T-helper 17 cell (primary cell): ENCODE measurements at regions not wholly inside any gene's neighbourhood (a gene's known extent, or its start where the extent isn't known, plus 50 kb on each side); places are given as distances from the start of the nearest gene placed in this dataset.

ENCODE experiments used
- ATAC-seq: fragments of 150-1000 bp; cut with Tn5 transposase; 2 replicates; pipeline ENCODE4 v1.10.0; 2021; ENCODE audit warnings: mild to moderate bottlenecking, moderate library complexity
- DNase-seq, 3 donors: peaks; one replicate each; pipeline versions ENCODE4 v3.0.0 to v3.0.0-alpha.2; 2020 to 2021
- H3K9me3 ChIP-seq: one replicate; pipeline ENCODE4 v1.7.0; 2013; ENCODE audit warnings: low read length, mild to moderate bottlenecking; ENCODE audit not compliant: control insufficient read depth, poor library complexity, severe bottlenecking
- H3K27ac Mint-ChIP-seq: one replicate; pipeline ENCODE4 v1.8.0; 2022; ENCODE audit warnings: mild to moderate bottlenecking, moderate library complexity, mixed read lengths
- H3K27me3 Mint-ChIP-seq: one replicate; pipeline ENCODE4 v1.8.0; 2022; ENCODE audit warnings: mixed read lengths
- H3K36me3 Mint-ChIP-seq: one replicate; pipeline ENCODE4 v1.8.0; 2022; ENCODE audit warnings: low read depth, mixed read lengths
- H3K4me1 Mint-ChIP-seq: one replicate; pipeline ENCODE4 v1.8.0; 2022; ENCODE audit warnings: mild to moderate bottlenecking, mixed read lengths
- H3K4me3 Mint-ChIP-seq: one replicate; pipeline ENCODE4 v1.8.0; 2022; ENCODE audit warnings: mild to moderate bottlenecking, moderate library complexity, mixed read lengths

DNA sequence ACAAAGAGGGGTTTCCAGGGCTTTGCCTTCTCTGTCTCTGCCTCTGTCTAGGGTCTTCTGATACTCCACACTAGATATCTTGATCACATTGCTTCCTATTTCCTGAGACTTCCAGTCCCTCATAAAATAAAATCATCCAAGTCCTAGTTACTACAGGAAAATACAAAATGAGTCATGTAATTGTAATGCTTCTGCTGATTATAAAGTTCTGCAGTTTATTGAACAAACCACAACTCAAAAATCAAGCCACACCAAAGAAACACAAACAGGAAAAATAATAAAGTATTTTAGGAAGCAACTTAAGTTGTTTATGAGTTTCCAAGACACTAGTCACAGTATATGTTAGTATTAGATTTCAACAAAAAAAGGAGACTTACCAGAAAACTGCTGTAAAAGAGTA is 695.1 kb upstream of the GALNTL6 start:
- Mint-ChIP-seq H3K4me1 (no peaks in the 10 kb centered on the region), H3K4me3 (no peak overlapping the region), H3K27ac (no peak overlapping the region), H3K36me3 (no peaks in the 10 kb centered on the region), H3K27me3 (no peaks in the 10 kb centered on the region)
- no peak for DNase-seq
- ATAC-seq, result no peak
- no peaks in the 10 kb centered on the region for H3K9me3 ChIP-seq

DNA sequence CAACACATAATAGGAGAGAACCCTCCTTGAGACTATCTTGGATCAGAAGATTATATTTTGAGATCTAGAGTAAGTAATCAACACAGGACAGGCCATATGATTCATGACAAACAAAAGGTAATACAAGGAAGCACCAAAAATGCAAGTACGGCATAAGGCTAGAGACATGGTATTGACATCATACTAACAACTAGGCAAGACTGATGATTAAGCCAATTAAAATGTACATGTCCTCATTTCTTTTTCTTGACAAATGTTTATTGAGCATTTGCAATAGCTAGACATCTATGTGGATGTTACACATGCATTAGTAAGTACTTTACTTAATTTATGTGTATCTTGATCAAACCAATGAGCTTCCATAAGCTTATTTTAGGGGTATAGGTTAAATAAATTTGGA is 695.7 kb upstream of the GALNTL6 start:
- no peaks in the 10 kb centered on the region for H3K36me3 Mint-ChIP-seq
- no peaks in the 10 kb centered on the region for H3K9me3 ChIP-seq
- H3K27me3 Mint-ChIP-seq, result no peaks in the 10 kb centered on the region
- DNase-seq (no peak), ATAC-seq (no peak)
- no peaks in the 10 kb centered on the region for H3K4me1 Mint-ChIP-seq
- H3K4me3 Mint-ChIP-seq, result no peak overlapping the region
- H3K27ac Mint-ChIP-seq, result no peak overlapping the region

DNA sequence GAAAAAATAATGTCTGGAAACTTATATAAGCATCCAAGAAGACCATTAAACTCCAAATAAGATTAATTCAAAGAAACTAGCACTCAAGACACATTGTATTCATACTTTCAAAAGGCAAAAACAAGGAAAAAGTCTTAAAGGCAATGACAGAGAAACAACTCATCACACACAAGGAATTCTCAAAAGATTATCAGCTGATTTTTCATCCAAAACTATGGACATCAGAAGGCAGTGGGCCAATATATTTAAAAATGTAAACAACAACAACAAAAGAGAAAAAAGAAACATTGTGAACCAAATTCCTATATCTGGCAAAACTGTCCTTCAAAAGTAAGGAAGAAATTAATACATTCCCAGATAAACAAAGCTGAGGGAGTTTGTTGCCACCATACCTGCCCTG is 711.4 kb upstream of the GALNTL6 start:
- Mint-ChIP-seq H3K27ac (no peak overlapping the region), H3K27me3 (no peaks in the 10 kb centered on the region), H3K4me3 (no peak overlapping the region), H3K4me1 (no peaks in the 10 kb centered on the region), H3K36me3 (no peaks in the 10 kb centered on the region)
- DNase-seq (no peak), ATAC-seq (no peak)
- H3K9me3 ChIP-seq, result no peaks in the 10 kb centered on the region

DNA sequence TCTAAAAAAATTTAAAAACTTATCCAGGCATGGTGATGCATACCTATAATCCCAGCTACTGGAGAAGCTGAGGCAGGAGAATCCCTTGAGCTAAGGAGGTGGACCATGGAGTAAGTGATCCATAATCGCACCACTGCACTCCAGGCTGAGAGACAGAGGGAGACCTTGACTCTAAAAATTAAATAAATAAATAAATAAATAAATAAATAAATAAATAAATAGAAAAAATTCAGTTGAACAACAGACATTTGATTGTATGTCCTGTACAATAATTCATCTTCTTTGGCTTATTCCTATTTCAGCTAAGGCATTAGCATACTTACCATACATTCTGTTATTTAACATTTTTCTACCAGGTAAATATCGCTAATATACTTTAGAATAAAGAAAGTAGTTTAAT is 726.1 kb upstream of the GALNTL6 start:
- H3K27ac Mint-ChIP-seq, result no peak overlapping the region
- DNase-seq (no peak), ATAC-seq (no peak)
- no peaks in the 10 kb centered on the region for H3K36me3 Mint-ChIP-seq
- no peaks in the 10 kb centered on the region for H3K27me3 Mint-ChIP-seq
- no peak overlapping the region for H3K4me3 Mint-ChIP-seq
- no peaks in the 10 kb centered on the region for H3K9me3 ChIP-seq
- no peaks in the 10 kb centered on the region for H3K4me1 Mint-ChIP-seq

DNA sequence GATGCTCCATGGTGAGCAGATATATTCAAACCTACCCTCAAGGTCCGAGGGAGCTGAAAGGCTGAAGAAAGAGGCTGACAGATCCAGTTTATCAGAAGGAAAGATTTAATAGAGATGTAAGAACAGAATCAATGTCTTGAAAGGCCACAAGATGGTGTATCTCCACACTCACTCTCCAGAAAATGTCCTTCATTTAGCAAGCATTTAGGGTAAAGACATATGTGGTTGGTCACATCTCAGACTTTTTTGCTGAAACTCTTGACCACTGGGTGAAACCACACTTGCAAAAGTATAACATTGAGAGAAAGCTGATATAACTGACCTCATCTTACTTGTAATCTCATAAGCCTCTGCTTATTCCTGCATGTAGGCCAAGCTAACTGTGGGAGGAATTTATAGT is 745.8 kb upstream of the GALNTL6 start:
- Mint-ChIP-seq H3K27ac (no peak overlapping the region), H3K36me3 (no peaks in the 10 kb centered on the region), H3K27me3 (no peaks in the 10 kb centered on the region), H3K4me1 (no peaks in the 10 kb centered on the region), H3K4me3 (no peak overlapping the region)
- no peaks in the 10 kb centered on the region for H3K9me3 ChIP-seq
- no peak for ATAC-seq
- DNase-seq, result no peak

DNA sequence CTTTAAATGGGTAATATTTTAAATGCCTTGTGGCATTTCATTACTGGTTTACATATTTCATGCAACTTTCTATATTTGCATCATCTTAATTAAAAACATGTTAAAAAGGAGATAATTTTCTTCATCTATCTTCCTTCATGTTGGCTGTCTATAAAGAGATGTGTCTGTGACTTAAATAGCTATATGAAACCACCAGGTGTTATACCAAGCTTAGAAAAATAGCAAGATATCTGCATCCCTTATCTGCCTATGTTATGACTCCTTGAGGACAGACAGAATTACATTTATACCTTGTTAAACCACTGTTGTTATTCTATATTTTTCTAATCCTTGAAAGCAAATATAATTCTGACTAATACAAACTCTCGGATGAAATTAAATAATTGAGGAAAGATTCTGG is 763.8 kb upstream of the GALNTL6 start:
- H3K4me3 Mint-ChIP-seq, result no peak overlapping the region
- H3K36me3 Mint-ChIP-seq, result no peaks in the 10 kb centered on the region
- no peaks in the 10 kb centered on the region for H3K4me1 Mint-ChIP-seq
- H3K9me3 ChIP-seq, result no peaks in the 10 kb centered on the region
- DNase-seq (no peak), ATAC-seq (no peak)
- H3K27ac Mint-ChIP-seq, result no peak overlapping the region
- no peaks in the 10 kb centered on the region for H3K27me3 Mint-ChIP-seq

DNA sequence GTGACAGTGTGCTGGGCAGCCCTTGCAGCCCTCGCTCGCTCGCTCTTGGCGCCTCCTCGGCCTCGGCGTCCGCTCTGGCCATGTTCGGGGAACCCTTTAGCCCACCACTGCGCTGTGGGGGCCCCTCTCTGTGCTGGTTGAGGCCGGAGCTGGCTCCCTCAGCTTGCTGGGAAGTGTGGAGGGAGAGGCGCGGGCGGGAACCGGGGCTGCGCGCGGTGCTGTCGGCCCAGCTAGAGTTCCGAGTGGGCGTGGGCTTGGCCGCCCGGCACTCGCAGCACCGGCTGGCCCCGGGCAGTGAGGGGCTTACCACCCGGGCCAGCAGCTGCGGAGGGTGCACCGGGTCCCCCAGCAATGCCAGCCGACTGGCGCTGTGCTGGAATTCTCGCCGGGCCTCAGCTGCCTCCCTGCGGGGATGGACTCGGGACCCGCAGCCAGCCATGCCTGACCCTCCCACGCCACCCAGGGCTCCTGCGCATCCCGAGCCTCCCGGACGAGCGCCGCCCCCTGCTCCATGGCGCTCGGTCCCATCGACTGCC is 770.1 kb upstream of the GALNTL6 start:
- H3K9me3 ChIP-seq, result no peaks in the 10 kb centered on the region
- H3K27me3 Mint-ChIP-seq, result no peaks in the 10 kb centered on the region
- H3K4me1 Mint-ChIP-seq, result no peaks in the 10 kb centered on the region
- no peak overlapping the region for H3K4me3 Mint-ChIP-seq
- no peak for ATAC-seq
- H3K36me3 Mint-ChIP-seq, result no peaks in the 10 kb centered on the region
- peak in 1 of 3 donors; percentile 10 for DNase-seq
- H3K27ac Mint-ChIP-seq, result no peak overlapping the region

DNA sequence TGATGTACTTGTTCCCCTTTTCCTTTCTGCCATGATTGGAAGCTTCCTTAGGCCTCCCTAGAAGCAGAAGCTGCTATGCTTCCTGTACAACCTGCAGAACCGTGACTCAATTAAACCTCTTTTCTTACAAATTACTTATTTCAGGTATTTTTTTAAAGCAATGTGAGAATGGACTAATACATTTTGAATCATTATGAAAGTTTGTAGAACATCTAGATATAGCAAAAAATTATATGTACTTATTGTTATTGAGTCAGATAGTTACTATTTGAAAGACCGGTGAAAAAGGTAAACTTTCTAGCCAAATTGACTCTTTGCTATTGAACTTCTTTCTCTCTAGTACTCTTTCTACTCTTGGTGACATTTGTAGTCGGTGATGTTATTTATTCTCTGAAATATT is 777.3 kb upstream of the GALNTL6 start:
- H3K27ac Mint-ChIP-seq, result no peak overlapping the region
- no peaks in the 10 kb centered on the region for H3K9me3 ChIP-seq
- DNase-seq (no peak), ATAC-seq (no peak)
- H3K27me3 Mint-ChIP-seq, result no peaks in the 10 kb centered on the region
- no peak overlapping the region for H3K4me3 Mint-ChIP-seq
- no peaks in the 10 kb centered on the region for H3K36me3 Mint-ChIP-seq
- no peaks in the 10 kb centered on the region for H3K4me1 Mint-ChIP-seq

DNA sequence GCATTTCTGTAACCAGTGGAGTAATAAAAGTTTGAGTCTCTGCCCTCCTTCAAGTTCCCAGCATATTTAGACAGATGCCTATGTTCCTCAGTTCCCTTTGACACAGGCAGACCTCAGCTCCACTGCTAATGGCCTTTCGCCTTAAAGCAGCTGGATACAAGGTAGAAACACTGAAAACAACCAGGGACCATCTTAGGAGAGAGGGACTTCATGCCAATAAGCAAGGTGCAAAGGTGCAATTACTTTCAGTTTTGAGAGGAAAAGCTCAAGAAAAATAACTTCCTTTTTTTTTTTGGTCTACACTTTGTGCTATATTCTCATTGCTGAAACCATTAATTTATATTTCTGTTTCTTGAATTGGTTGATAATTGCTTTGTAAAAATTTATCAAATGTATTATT is 781.9 kb upstream of the GALNTL6 start:
- H3K27ac Mint-ChIP-seq, result no peak overlapping the region
- H3K36me3 Mint-ChIP-seq, result no peaks in the 10 kb centered on the region
- no peak for ATAC-seq
- DNase-seq, result no peak
- no peaks in the 10 kb centered on the region for H3K4me1 Mint-ChIP-seq
- H3K9me3 ChIP-seq, result no peaks in the 10 kb centered on the region
- no peaks in the 10 kb centered on the region for H3K27me3 Mint-ChIP-seq
- H3K4me3 Mint-ChIP-seq, result no peak overlapping the region

DNA sequence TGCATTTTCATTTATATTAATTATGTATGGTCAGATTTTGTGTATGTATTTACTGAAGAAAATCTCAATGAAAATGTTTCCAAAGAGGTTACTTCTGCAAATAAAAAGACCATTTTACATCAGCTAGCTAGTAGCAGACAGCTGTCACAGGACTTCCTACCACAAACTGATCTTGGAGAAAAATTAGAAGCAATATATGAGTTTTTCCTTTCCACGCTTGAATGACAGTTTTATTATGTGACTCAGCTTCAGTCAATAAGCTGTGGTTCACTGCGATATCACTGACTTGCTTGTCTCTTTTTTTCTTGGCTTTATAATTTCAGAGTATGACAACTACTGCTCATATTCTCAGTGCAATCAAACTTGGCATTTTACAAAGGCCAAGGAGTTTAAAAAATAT is 787.4 kb upstream of the GALNTL6 start:
- no peaks in the 10 kb centered on the region for H3K36me3 Mint-ChIP-seq
- no peak for ATAC-seq
- H3K9me3 ChIP-seq, result no peaks in the 10 kb centered on the region
- H3K4me1 Mint-ChIP-seq, result no peaks in the 10 kb centered on the region
- no peak overlapping the region for H3K4me3 Mint-ChIP-seq
- DNase-seq, result no peak
- H3K27ac Mint-ChIP-seq, result no peak overlapping the region
- H3K27me3 Mint-ChIP-seq, result no peaks in the 10 kb centered on the region

DNA sequence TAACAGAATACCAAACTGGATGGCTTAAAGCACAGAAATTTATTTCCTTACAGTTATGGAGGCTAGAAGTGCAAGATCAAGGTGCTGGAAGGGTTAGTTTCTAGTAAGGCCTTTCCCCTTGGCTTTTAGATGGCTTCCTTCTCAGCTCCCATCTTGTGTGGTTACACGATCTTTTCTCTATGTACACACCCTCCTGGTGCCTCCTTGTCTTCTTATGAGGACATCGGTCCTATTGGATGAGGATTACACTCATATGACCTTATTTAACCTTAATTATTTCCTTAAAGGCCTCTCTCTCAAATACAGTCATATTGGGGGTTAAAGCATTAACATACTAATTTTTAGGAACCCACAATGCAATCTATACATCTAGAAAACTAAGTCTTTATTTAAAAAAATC is 787.9 kb upstream of the GALNTL6 start:
- Mint-ChIP-seq H3K27ac (no peak overlapping the region), H3K4me3 (no peak overlapping the region), H3K36me3 (no peaks in the 10 kb centered on the region), H3K27me3 (no peaks in the 10 kb centered on the region), H3K4me1 (no peaks in the 10 kb centered on the region)
- no peaks in the 10 kb centered on the region for H3K9me3 ChIP-seq
- DNase-seq (no peak), ATAC-seq (no peak)

DNA sequence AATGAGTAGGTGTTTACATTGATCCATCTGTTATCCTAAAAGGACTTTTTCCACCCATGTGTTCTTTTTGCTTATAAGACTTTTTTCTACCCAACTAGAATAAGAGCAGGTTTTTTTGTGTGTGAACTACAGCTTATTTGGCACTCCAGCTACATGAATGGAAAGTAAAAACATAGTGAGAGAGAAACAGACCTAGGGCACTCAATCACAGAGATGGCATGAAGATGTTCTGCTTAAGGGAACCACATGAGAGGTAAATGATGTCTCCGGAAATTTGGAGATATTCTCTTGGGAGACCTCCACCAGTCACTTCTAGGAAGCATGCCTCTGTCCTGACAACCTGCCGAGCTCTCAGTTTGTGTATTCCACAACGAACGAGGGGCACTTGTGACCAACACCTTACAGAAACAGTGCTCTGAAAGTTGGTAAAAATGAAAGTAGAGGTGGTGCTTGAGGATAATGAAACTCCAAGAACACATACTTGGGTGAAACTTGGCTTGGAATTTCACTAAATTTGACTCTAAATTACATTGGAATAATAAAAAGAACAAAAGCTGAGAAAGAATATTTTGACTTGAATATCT is 788.4 kb upstream of the GALNTL6 start:
- Mint-ChIP-seq H3K27me3 (no peaks in the 10 kb centered on the region), H3K27ac (no peak overlapping the region), H3K4me3 (no peak overlapping the region), H3K36me3 (no peaks in the 10 kb centered on the region), H3K4me1 (no peaks in the 10 kb centered on the region)
- ATAC-seq (no peak), DNase-seq (no peak)
- H3K9me3 ChIP-seq, result no peaks in the 10 kb centered on the region

DNA sequence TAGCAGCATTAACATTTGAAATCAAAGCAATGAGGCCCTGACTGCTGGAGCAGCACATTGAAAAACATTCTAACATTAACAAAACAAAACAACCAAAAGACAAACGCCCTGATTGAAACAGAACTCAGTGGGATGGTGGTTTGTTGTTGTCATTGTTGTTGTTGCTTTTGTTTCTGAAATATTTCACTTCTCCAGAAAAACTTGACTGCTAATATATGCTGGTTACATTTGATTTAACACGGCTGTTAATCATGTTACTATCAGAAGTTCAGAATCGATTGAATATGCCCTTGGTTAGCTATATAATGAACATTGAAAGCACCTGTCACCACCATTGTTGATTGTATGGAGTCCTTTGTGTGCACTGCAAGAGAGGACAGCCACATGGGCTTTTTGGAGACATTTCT is 790.4 kb upstream of the GALNTL6 start:
- ATAC-seq (no peak), DNase-seq (no peak)
- Mint-ChIP-seq H3K4me3 (no peak overlapping the region), H3K36me3 (no peaks in the 10 kb centered on the region), H3K27ac (no peak overlapping the region), H3K4me1 (no peaks in the 10 kb centered on the region), H3K27me3 (no peaks in the 10 kb centered on the region)
- H3K9me3 ChIP-seq, result no peaks in the 10 kb centered on the region

DNA sequence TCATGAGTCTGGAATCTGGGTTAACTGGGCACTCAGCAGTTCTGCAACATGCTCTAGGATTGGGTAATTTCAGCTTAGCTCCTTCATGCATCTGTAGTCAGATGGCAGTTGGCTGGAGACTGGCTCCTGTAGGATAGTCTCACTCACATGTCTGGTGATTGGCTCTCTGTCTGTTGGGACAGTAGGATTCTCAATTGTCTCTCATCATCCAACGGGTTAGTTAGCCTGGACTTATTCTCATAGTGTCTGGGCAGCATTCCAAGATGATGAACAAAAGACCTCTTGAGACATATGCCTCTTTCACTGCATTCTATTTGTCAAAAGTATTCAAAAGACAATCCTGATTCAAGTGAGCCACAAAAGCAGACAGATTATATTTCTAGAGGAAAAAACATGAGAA is 795.6 kb upstream of the GALNTL6 start:
- no peaks in the 10 kb centered on the region for H3K9me3 ChIP-seq
- H3K4me1 Mint-ChIP-seq, result no peaks in the 10 kb centered on the region
- ATAC-seq, result no peak
- H3K4me3 Mint-ChIP-seq, result no peak overlapping the region
- no peak overlapping the region for H3K27ac Mint-ChIP-seq
- H3K27me3 Mint-ChIP-seq, result no peaks in the 10 kb centered on the region
- H3K36me3 Mint-ChIP-seq, result no peaks in the 10 kb centered on the region
- no peak for DNase-seq
